ENCODE measurements at regions not wholly inside any gene's neighbourhood (a gene's known extent, or its start where the extent isn't known, plus 50 kb on each side); places are given as distances from the start of the nearest gene placed in this dataset.

DNA sequence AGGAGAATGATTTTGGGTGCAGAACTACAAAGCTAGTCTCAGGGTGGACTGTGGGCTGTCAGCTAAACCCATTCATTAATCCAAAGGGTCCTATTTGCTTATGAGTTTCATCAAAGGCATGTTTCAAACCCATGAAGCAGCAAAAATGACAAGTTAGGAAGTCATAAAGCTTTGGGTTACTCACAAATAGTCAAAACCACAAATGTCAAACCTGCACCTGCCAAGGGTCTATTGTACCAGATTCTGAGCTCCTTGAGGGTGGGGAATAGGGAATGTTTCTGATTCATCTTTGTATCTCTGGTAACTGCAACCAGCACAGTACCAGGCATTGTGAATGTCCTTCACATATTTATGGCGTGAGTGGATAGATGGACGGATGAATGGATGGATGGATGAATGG lies 317.7 kb downstream of the MAF start:
- DNase-seq (ENCODE audit: low spot score) = no peak
- Histone ChIP-seq H3K4me2 (ENCODE audit: low read depth, low read length) (no peak overlapping the region), H3K9me3 (ENCODE audit: low read length) (no peaks in the 10 kb centered on the region), H4K20me1 (ENCODE audit: insufficient read depth, low read length) (no peaks in the 10 kb centered on the region), H3K79me2 (ENCODE audit: insufficient read depth, low read length) (no peaks in the 10 kb centered on the region), H3K36me3 (replicated peaks in 1 of 2; ENCODE audit: control insufficient read depth in 1 of 2, insufficient read depth in 2 of 2, low read length in 2 of 2) (no peaks in the 10 kb centered on the region), H3K9ac (ENCODE audit: insufficient read depth, low read depth, low read length) (no peak overlapping the region), H3K4me1 (ENCODE audit: insufficient read depth, low read length) (no peaks in the 10 kb centered on the region), H2AFZ (ENCODE audit: low read length) (no peak overlapping the region), H3K27me3 (ENCODE audit: control insufficient read depth in 1 of 2, insufficient read depth in 2 of 2, low read length in 2 of 2) (peaks cover 0 to 8% of the 10 kb centered on the region in 2 experiments; a peak in 2 of 5 replicates), H3K4me3 (replicated peaks in 1 of 3; ENCODE audit: insufficient read depth in 1 of 3, low read depth in 2 of 3, low read length in 3 of 3) (no peak overlapping the region), H3K27ac (ENCODE audit: extremely low read length, insufficient read depth, low read length) (no peak overlapping the region)
- ChIA-PET POLR2A (no interaction called here), CTCF (ENCODE audit: low intra/inter-chr PET ratio, low total read pairs) (no interaction called here)
- BruUV-seq (replicated peaks) = no TSS peak
- TF ChIP-seq MATR3 (CRISPR knock-in tag; IDR thresholded peaks at IDR 0.05) (no peak), ZMYM4 (CRISPR knock-in tag; IDR thresholded peaks at IDR 0.05) (no peak), MBD4 (IDR thresholded peaks at IDR 0.05; ENCODE audit: borderline replicate concordance, low read length) (no peak), ARNTL (CRISPR knock-in tag; IDR thresholded peaks at IDR 0.05) (no peak), ZNF839 (CRISPR knock-in tag; IDR thresholded peaks at IDR 0.05; ENCODE audit: borderline replicate concordance) (no peak)
- 78% methylated on average over 2 of the region's 2 CpGs for WGBS (ENCODE audit: low lambda C conversion rate)
- ATAC-seq = no peak
- intact Hi-C loops (cut with micrococcal nuclease; ENCODE audit: unreplicated experiment) (no loop called here), in situ Hi-C loops (cut with HindIII; ENCODE audit: extremely low pct_ligation_motif_present, low pct_unique_long_range_greater_than_20kb) (no loop called here)
- FAIRE-seq = no peak

DNA sequence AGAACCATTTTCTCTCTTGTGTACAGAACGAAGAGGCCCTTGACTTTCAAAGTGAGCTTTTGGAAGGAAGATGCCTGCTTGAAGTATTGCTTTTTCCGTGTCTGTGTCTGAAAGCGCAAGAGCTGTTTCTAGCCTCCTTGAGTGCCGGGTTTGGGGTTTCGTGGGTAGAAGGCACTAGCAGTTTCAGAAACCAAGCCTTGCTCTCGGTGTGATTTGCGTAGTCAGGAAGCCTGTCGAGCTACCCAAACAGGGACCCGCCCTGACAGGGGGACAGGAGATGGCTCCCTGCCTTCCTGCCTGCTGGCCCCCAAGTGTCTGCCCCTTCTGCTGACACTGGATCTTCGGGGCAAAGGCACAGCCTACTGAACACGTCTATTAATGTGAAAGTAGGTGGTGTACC lies 322.0 kb downstream of the MAF start:
- Histone ChIP-seq H3K9ac (ENCODE audit: insufficient read depth, low read depth, low read length) (no peak overlapping the region), H3K4me3 (replicated peaks in 1 of 3; ENCODE audit: insufficient read depth in 1 of 3, low read depth in 2 of 3, low read length in 3 of 3) (no peak overlapping the region), H3K36me3 (replicated peaks in 1 of 2; ENCODE audit: control insufficient read depth in 1 of 2, insufficient read depth in 2 of 2, low read length in 2 of 2) (no peaks in the 10 kb centered on the region), H3K27ac (ENCODE audit: extremely low read length, insufficient read depth, low read length) (no peak overlapping the region), H3K4me2 (ENCODE audit: low read depth, low read length) (no peak overlapping the region), H2AFZ (ENCODE audit: low read length) (no peak overlapping the region), H3K9me3 (ENCODE audit: low read length) (no peaks in the 10 kb centered on the region), H3K4me1 (ENCODE audit: insufficient read depth, low read length) (no peaks in the 10 kb centered on the region), H3K27me3 (ENCODE audit: control insufficient read depth in 1 of 2, insufficient read depth in 2 of 2, low read length in 2 of 2) (peaks cover 0 to 8% of the 10 kb centered on the region in 2 experiments; a peak in 1 of 5 replicates), H4K20me1 (ENCODE audit: insufficient read depth, low read length) (no peaks in the 10 kb centered on the region), H3K79me2 (ENCODE audit: insufficient read depth, low read length) (no peaks in the 10 kb centered on the region)
- intact Hi-C loops (cut with micrococcal nuclease; ENCODE audit: unreplicated experiment) = no loop called here
- no peak for FAIRE-seq
- ATAC-seq = no peak
- ChIA-PET CTCF (ENCODE audit: low intra/inter-chr PET ratio, low total read pairs) (no interaction called here), POLR2A (no interaction called here)
- BruUV-seq (replicated peaks) = no TSS peak
- 29% methylated on average over 11 of the region's 11 CpGs for WGBS (ENCODE audit: low lambda C conversion rate)
- in situ Hi-C loops (cut with HindIII; ENCODE audit: extremely low pct_ligation_motif_present, low pct_unique_long_range_greater_than_20kb) = no loop called here
- no peak for DNase-seq (ENCODE audit: low spot score)
- TF ChIP-seq ZNF709 (CRISPR knock-in tag; IDR thresholded peaks at IDR 0.05) (no peak), NFE2 (CRISPR knock-in tag; IDR thresholded peaks at IDR 0.05) (no peak), KDM6A (CRISPR knock-in tag; IDR thresholded peaks at IDR 0.05; ENCODE audit: low read depth) (no peak), ZC3H4 (CRISPR knock-in tag; IDR thresholded peaks at IDR 0.05; ENCODE audit: borderline replicate concordance) (no peak), SIN3A (IDR thresholded peaks at IDR 0.05; ENCODE audit: borderline replicate concordance, low read depth, low read length) (no peak), ZNF768 (CRISPR knock-in tag; IDR thresholded peaks at IDR 0.05) (no peak), FOXP1 (IDR thresholded peaks at IDR 0.05) (no peak), FOXP1 (CRISPR knock-in tag; IDR thresholded peaks at IDR 0.05) (no peak), ZNF607 (CRISPR knock-in tag; IDR thresholded peaks at IDR 0.05; ENCODE audit: borderline replicate concordance) (no peak), ATM (IDR thresholded peaks at IDR 0.05; ENCODE audit: borderline replicate concordance) (no peak), THYN1 (CRISPR knock-in tag; IDR thresholded peaks at IDR 0.05; ENCODE audit: borderline replicate concordance, low read depth) (no peak), CREB1 (IDR thresholded peaks at IDR 0.05) (no peak), CREB1 (CRISPR knock-in tag; IDR thresholded peaks at IDR 0.05) (no peak), FOXA3 (CRISPR knock-in tag; IDR thresholded peaks at IDR 0.05) (no peak)
- TF ChIP-seq, protein P1, sequence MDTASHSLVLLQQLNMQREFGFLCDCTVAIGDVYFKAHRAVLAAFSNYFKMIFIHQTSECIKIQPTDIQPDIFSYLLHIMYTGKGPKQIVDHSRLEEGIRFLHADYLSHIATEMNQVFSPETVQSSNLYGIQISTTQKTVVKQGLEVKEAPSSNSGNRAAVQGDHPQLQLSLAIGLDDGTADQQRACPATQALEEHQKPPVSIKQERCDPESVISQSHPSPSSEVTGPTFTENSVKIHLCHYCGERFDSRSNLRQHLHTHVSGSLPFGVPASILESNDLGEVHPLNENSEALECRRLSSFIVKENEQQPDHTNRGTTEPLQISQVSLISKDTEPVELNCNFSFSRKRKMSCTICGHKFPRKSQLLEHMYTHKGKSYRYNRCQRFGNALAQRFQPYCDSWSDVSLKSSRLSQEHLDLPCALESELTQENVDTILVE (CRISPR knock-in tag; IDR thresholded peaks at IDR 0.05) = no peak
